NCI-H460 (cell line): ENCODE measurements at regions not wholly inside any gene's neighbourhood (a gene's known extent, or its start where the extent isn't known, plus 50 kb on each side); places are given as distances from the start of the nearest gene placed in this dataset.
A peak's percentile ranks its signal among the peaks of the same experiment; 100 is the strongest.
"Not testable (repeated sequence)": the region's sequence is repeated elsewhere in the genome, so short reads cannot be mapped to it uniquely, and the experiment has no call there.

Experiments used
- DNase-seq: peaks from one replicate; pipeline ENCODE4 v3.0.0-alpha.2; 2016; ENCODE audit warnings: low read depth; ENCODE audit errors: extremely low read depth

DNA sequence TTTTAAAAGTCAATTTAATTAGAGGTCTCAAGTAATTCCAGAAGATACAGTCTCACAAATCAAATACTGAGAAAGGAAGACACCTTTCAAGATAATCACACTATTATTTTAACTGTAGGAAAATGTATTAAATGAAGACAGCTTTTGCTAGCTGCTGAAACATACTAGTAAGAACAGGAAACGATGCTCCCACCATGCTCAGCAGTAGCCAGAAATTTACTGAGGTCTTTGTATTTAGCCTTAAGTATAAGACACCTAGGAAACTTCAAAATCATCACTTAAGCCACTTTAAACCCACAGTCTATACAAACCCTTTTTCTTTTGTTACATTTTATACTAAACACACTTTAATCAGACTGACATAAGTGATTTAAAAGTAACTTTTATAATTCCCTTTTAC, 72.7 kb upstream of the NPIPB12 start:
- DNase-seq = not testable (repeated sequence)

DNA sequence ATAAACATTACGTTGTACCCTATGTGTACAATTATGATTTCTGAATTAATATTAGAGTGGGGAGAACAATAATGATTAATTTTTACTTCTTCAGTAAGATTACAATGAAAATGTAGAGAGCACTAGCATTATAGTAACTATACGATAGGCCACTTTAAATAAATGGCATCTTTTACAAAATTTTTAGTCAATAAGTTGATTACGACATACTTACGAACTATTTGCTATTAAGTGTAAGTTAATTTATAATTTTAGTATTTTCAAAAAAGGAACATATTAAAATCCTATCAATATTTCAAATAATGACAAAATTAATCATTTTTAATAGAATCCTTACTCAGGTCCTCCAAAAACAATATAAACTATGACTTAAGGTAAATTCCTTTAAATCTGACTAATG, 75.6 kb upstream of the NPIPB12 start:
- DNase-seq = not testable (repeated sequence)

DNA sequence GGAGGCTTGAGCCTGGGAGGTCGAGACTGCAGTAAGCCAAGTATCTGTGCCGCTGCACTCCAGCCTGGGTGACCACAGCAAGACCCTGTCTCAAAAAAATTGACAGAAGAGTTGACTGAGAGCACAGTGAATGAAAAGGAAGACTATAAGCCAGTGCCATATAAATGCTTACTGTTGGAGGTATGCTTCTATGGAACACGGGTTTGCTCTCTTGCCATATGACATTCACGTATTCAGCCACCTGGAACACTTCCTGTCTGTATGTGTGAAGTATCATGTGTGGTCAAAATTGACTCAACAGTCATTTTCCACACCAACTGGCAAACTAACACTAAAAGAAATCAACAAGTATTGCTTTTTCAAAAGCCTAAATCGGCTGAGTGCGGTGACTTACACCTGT, 71.1 kb upstream of the SPN start:
- DNase-seq = not testable (repeated sequence)

DNA sequence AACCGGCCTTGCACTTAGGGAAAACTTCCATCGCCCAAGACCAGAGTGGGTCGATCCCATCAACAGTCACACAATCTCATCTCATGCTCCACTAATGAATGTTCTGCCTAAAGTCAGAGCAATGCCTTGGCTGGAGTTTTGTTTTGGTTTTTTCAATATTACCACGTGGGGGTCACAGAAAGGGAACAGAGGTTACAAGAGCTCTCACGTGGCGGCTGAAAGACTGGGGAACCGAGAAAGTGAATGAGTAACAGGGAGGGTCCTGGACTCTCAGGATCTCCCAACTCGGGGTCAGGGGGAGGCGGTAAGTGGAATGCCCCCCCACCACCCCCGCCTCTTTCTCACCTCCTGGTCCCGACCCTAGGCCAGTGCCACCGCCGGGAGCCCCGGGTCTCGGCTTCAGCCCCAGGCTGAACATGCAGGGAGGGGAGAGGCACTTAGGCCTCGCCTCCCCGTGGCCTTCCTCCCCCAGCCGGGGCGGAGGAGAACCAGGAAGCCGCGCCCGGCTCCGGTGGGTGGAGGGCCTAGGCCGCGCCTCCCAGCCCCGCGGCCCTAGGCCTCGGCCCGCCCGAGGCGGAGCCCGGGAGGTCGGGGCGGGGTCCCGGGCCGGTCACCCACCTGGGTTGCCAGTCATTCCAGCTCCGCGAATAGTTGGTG, 68.7 kb upstream of the SPN start:
- DNase-seq = peak; percentile 27

DNA sequence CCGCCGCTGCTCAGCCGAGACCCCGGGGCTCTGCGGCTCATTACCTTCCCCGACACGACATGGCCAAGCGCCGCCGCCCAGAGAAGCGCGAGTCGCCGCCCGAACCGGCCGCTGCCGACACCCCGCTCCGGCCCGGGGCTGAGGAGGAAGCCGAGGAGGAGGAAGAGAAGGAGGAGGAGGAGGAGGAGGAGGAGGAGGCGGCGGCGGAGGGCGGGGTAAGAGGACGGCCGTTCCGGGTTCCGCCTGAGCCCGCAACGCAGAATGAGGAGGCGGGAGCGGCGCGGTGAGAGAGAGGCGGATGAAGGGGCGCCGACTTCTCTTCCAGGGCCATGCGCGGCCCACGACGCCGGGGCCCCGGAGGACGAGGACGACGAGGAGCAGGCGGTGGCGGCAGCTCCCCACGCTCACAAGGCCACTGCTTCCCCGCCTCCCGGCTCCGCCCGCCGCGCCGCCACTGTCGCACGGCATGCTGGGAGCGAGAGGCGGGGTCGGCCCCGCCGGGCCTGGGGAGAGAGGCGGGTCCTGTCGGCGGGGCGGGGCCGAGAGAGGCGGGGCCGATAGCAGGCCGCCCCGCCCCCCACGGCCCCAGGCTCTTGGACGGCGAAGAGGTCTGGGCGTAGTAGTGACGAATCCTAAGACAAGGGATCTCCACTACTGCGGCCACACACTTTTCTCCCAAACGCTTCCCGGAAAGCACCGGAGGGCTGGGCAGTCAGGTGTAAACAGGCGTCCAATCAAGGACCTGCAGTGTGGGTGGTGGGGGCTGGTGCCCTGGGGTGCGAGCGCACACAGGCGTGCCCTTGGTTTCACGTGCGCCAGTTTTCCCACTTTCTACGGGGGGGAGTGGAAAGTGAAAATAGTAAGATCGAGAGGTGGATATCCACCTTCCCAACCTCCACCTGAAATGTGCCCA, 67.9 kb upstream of the SPN start:
- peak; percentile 78 for DNase-seq

DNA sequence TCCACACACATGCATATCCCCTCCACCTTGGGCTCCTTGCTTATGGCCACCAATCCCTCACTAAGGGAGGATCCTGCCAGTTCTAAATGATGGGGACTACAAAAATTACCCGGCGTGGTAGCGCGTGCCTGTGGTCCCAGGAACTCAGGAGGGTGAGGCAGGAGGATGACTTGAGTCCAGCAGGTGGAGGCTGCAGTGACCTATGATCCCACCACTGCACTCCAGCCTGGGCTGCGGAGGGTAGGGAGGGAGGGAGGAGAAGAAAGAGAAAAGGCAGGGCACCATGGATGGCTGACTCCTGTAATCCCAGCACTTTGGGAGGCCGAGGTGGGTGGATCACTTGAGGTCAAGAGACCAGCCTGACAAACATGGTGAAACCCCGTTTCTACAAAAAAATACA, 66.0 kb upstream of the SPN start:
- DNase-seq = not testable (repeated sequence)

DNA sequence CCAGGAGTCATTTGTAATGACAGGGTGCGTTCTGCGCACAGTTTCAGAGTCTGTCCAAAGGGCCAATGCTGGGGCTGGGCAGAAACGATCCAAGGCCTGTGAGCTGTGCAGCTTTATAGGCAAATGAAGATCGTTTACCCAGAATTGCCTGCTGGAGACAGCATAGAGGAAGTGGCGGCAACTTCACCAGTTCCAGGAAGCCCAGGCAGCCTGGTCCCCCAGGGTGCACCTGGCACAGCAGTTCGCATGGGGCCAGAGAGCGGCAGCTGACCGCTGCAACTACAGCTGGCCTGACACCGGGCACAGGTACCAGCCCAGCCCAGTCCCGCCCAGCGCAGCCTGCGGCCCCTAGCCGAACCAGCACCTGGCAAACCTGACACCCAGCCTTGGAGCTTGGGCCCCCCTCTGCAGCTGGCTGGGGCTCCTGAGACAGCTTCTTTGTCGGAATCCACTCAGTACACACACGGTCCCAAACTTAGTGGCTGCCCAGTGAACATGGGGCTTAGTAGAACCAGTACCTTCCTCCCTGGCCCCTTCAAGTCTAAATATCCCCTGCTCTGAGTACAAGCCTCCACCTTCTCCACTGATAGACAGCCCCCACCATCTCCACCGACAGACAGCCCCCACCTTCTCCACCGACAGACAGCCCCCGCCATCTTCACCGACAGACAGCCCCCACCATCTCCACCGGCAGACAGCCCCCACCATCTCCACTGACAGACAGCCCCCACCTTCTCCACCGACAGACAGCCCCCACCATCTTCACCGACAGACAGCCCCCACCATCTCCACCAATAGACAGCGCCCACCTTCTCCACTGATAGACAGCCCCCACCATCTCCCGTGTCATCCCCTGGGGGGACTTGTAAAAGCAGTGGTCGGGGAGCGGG, 62.7 kb upstream of the SPN start:
- not testable (repeated sequence) for DNase-seq

DNA sequence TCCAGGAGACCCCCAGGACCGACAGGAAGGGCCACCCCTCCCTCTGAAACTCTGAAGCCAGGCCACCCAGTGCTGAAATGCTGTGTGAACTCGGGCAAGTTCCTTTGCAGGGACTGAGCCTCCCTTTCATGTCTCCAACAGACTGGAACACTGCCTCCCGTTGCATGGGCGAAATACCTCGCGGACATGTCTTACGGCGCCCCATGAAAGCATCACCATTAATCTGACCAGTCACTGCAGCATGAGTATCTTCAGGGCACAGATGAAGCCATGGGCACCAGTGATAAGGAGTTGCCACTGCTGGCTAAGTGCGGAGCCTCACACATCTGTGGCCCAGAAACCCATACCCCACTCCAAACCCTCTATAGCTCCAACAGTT, 60.8 kb upstream of the SPN start:
- not testable (repeated sequence) for DNase-seq

DNA sequence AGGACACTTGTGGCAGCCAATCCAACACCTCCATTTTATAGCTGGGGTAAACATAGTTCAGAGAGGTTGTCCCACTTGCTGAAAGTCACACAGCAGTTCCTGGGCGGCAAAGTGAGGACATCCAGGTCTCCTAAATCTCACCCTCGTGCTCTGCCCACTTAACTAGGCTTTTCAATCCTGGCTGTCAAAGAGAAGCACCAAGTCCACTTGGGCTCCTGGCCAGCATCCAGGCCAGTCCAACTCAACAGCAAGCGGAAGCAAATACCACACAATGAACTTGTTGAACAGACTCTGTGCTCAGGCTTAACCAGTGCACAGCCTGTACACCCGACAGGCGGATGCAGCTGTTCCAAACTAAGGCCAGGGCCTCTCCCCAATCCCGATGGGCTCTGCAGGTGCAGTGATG, 60.4 kb upstream of the SPN start:
- DNase-seq = not testable (repeated sequence)

DNA sequence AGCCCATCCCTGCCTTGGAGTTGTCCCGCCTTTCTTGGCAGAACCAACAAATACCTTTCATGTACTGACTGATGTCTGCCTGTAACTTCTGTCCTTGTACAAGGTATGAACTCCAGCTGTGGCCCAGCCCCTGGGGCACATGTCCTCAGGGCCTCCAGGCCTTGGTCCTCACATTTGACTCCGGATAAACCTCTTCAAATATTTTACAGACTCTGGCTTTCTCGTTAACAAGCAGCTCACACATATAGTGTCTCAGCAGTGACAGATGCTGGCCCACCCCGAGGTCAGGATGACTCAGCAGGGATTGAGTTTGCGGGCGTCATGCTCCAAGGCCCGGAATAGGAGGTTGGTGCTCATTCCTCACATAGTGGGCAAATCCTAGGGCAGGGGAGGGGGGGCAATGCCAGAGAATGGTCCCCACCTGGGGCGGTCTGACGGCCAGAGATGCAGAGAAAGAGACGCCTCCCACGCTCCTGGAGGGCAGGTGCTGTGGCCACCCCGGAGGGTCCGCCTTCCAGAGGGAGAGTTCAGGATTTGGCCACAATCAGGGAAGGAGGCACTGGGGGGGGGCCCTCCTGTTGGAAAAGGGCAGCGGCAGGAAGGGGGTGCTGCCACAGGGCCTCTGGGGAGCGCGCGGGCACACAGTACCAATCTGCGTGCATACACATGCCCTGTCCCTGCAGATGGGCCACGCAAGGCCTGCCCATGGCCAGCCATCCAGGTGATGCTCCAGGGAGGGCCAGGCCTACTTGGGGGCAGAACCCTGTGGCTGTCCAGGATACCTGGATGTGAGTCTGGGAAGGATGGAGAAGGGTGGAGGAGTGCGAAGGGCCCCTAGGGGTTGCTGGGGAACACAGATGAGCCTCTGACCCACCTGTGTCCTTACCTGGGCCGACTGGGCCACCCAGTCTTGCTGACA, 58.2 kb upstream of the SPN start:
- DNase-seq = peak; percentile 64

DNA sequence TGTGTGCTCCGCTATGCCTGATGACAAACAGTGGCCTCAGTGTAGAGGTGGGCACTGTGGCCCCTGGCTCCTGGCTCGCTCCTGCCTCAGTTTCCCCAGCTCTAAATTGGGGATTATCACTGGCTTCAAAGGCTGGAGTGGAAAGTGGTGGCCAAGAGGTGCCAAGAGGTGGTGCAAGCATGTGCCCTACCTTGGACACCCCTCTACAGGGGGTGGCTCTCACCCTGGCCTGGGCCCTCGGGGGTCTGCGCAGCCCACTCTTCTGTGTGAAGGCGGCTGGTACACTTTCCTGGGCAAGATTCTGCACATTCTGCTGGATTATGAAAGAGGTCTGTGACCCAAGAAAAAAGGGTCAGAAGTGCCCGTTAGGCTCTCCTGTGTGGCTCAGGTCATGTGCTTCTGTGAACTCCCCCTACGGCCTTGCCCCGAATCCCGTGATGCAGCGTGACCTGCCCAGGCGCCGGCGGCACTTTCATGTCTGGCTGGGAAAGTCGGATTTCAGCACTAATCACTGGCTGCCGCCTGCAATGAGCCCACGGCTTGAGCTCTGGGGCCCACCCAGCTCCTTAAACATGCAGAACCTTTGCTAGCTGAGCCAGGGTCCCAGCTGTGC, 57.3 kb upstream of the SPN start:
- DNase-seq = not testable (repeated sequence)

DNA sequence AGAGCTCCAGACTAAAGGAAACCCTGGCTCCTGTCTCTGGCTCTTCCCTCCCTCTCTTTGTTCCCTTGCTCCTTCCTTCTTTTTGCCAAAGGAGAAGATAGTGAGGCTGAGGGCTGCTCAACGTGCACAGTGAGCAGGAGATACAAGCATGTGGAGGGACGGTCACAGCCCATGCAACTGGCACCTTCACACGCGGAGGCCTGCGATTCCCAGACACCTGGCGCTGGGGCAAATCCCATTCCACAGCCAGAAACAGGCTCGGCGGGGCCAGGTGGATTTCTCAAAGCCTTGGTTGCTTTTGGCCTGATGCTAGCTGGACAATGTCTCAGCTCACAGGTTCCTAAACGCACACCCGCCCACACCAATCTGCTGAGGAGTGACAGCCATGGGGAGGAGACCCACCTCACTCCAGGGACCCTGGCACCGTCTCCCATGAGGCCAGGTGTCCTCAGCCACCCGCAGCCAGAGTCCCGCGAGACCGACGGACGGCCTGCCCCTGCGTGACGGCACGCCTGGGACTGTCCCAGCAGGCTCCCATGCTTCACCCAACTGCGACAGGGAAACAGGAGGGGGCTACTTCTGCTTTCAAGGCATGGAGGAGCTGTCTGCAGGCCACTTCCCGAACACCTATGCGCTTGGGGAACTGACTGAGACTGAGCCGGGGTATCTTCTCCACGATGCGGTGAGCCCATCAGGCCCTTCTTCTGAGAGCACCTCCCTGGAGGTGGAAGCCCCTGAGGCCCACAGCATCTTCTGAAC, 56.2 kb upstream of the SPN start:
- not testable (repeated sequence) for DNase-seq

DNA sequence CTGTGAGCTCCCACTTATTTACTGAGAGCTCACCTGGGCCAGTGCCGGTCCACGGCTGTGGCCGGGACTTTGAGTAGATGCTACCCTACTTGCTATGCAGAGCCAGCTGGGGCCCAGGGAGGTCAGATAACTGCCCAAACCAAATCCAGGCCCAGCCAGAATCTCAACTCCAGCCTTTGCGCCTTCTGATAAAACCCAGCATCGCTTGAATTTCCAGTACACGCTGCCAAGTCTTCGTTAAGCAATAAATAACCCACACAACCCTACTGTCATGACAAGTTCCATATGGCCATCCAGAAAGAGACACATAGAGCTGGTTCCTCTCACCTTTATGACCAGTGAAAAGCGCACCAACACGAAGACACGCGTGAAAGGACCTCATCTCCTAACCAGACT, 55.6 kb upstream of the SPN start:
- DNase-seq = not testable (repeated sequence)

DNA sequence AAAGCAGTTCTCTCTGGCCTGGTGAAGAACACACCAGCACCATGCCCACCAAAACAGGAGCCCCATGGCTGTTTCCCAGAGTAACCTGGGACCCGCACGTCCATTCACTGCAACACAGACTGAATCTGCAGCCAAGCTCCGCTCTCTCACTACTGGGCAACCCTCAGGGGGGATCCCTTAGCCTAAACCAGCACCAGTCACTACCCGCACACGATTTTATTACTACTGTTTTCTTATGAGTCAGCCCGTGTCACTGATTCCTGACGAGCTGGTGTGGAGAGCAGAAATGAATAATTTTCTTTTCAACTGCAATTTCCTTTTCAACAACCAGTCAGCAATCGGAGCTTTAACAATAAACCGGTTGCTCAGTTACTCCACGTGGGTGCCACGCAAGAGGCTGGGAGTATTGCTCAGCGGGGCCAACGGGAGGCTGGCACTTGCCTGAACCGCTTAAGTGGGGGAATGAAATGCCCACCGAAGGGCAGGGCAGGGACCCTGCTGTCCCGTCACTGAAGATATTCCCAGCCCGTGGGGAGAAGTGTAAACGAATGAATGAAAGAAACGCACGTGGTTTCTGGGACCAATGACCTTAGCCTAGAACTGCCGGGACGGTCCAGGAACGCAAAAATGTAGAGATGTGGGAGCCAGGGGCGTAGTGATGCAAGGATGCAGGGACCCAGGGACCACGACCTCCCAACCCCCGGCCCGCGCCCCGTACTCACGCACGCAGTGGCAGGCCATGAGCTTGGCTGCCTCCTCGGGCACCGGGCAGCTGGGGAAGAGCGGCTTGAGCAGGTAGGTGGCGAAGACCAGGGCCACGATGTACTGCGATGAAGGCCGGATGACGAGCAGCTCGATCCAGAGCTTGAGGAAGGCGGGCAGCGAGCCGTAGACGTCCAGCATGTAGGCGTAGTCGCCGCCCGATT, 50.4 kb upstream of the SPN start:
- DNase-seq = not testable (repeated sequence)
